Right hindlimb (tissue), 1 donor: ENCODE measurements at regions not wholly inside any gene's neighbourhood (a gene's known extent, or its start where the extent isn't known, plus 50 kb on each side); places are given as distances from the start of the nearest gene placed in this dataset.
A peak's percentile ranks its signal among the peaks of the same experiment; 100 is the strongest.

Experiments used
- DNase-seq: peaks from one replicate; pipeline ENCODE4 v3.0.0-alpha.2; 2018

GRCh38 chr16:86093801-86094750, 195.1 kb downstream of the IRF8 start:
- DNase-seq, result no peak

- DNase-seq, result no peak
Observed at GRCh38 chr16:86095131-86095752, 196.3 kb downstream of the IRF8 start.

GRCh38 chr16:86095906-86096485, 197.0 kb downstream of the IRF8 start:
- no peak for DNase-seq

- no peak for DNase-seq
Observed at GRCh38 chr16:86096850-86097249, 197.9 kb downstream of the IRF8 start.

GRCh38 chr16:86099326-86099725, 200.4 kb downstream of the IRF8 start:
- no peak for DNase-seq

GRCh38 chr16:86100205-86101136, 201.5 kb downstream of the IRF8 start:
- DNase-seq, result peak; percentile 50

GRCh38 chr16:86101137-86101896, 202.4 kb downstream of the IRF8 start:
- DNase-seq, result peak; percentile 33

GRCh38 chr16:86101897-86102157, 202.9 kb downstream of the IRF8 start:
- peak; percentile 65 for DNase-seq

- DNase-seq, result no peak
Observed at GRCh38 chr16:86103320-86103719, 204.4 kb downstream of the IRF8 start.

GRCh38 chr16:86104537-86105048, 205.6 kb downstream of the IRF8 start:
- no peak for DNase-seq

GRCh38 chr16:86107215-86107825, 208.4 kb downstream of the IRF8 start:
- no peak for DNase-seq

- no peak for DNase-seq
Observed at GRCh38 chr16:86108062-86108461, 209.1 kb downstream of the IRF8 start.

GRCh38 chr16:86110134-86110533, 211.2 kb downstream of the IRF8 start:
- DNase-seq, result no peak

GRCh38 chr16:86110726-86111125, 211.8 kb downstream of the IRF8 start:
- no peak for DNase-seq

GRCh38 chr16:86112178-86112577, 213.2 kb downstream of the IRF8 start:
- DNase-seq, result no peak

- no peak for DNase-seq
Observed at GRCh38 chr16:86117235-86117634, 218.3 kb downstream of the IRF8 start.

- no peak for DNase-seq
Observed at GRCh38 chr16:86117756-86118155, 218.8 kb downstream of the IRF8 start.

- DNase-seq, result no peak
Observed at GRCh38 chr16:86118467-86119307, 219.7 kb downstream of the IRF8 start.

- peak; percentile 4 for DNase-seq
Observed at GRCh38 chr16:86120201-86121192, 221.5 kb downstream of the IRF8 start.
